ENCODE measurements at regions not wholly inside any gene's neighbourhood (a gene's known extent, or its start where the extent isn't known, plus 50 kb on each side); places are given as distances from the start of the nearest gene placed in this dataset.
"Not testable (repeated sequence)": the region's sequence is repeated elsewhere in the genome, so short reads cannot be mapped to it uniquely, and the experiment has no call there.

- no peak overlapping the region for H2AFZ ChIP-seq
- no peak for DNase-seq
- no peaks in the 10 kb centered on the region for H3K36me3 ChIP-seq (ENCODE audit: low read depth)
- no peaks in the 10 kb centered on the region for H3K9me3 ChIP-seq (ENCODE audit: insufficient read depth, low read depth)
- no peaks in the 10 kb centered on the region for H3F3A ChIP-seq (ENCODE audit: insufficient read depth, low read depth)
- no peak overlapping the region for H3K4me2 ChIP-seq
- no peak overlapping the region for H3K4me3 ChIP-seq
- no peaks in the 10 kb centered on the region for H3K4me1 ChIP-seq (replicated peaks; ENCODE audit: insufficient read depth)
- no peak for TF ChIP-seq CTCF (conservative IDR thresholded peaks at IDR 0.05)
- no peak for TF ChIP-seq EZH2 (IDR thresholded peaks at IDR 0.05; ENCODE audit: low read depth)
- ChIA-PET POLR2A (ENCODE audit: unreplicated experiment) (no interaction called here), CTCF (no interaction called here)
- intact Hi-C loops (cut with micrococcal nuclease; ENCODE audit: unreplicated experiment) = no loop called here
- no peak overlapping the region for H3K27ac ChIP-seq
- BruUV-seq (replicated peaks) = no TSS peak
- no peaks in the 10 kb centered on the region for H3K79me2 ChIP-seq (ENCODE audit: low read depth)
- no peaks in the 10 kb centered on the region for H3K9me2 ChIP-seq (ENCODE audit: insufficient read depth)
- no peaks in the 10 kb centered on the region for H3K27me3 ChIP-seq (ENCODE audit: insufficient read depth, low read depth)
- H4K20me1 ChIP-seq (ENCODE audit: insufficient read depth) = no peaks in the 10 kb centered on the region
Measured at GRCh38 chr9:74092491-74092834, 404.7 kb upstream of the RORB start.

GRCh38 chr9:74094037-74094436 is 403.1 kb upstream of the RORB start:
- H2AFZ ChIP-seq; H4K20me1 ChIP-seq (ENCODE audit: insufficient read depth); H3K9me3 ChIP-seq (ENCODE audit: insufficient read depth, low read depth); CTCF ChIA-PET; H3K27me3 ChIP-seq (ENCODE audit: insufficient read depth, low read depth); H3K4me2 ChIP-seq; H3F3A ChIP-seq (ENCODE audit: insufficient read depth, low read depth); H3K27ac ChIP-seq; intact Hi-C loops (cut with micrococcal nuclease; ENCODE audit: unreplicated experiment); H3K9me2 ChIP-seq (ENCODE audit: insufficient read depth); BruUV-seq (replicated peaks); DNase-seq; H3K4me1 ChIP-seq (replicated peaks; ENCODE audit: insufficient read depth); H3K4me3 ChIP-seq; H3K79me2 ChIP-seq (ENCODE audit: low read depth); H3K36me3 ChIP-seq (ENCODE audit: low read depth): not testable (repeated sequence)
- POLR2A ChIA-PET (ENCODE audit: unreplicated experiment) = interaction anchor here (0.7 kb wide), 1 partner anchor 1837 kb away, joined by 3 read pairs; no protein-coding TSS in a partner anchor

- DNase-seq = no peak
- intact Hi-C loops (cut with micrococcal nuclease; ENCODE audit: unreplicated experiment) = no loop called here
- Histone ChIP-seq H3K9me2 (ENCODE audit: insufficient read depth) (no peaks in the 10 kb centered on the region), H3K27me3 (ENCODE audit: insufficient read depth, low read depth) (no peaks in the 10 kb centered on the region), H3K27ac (no peak overlapping the region), H2AFZ (no peak overlapping the region), H3K4me3 (no peak overlapping the region), H3K36me3 (ENCODE audit: low read depth) (no peaks in the 10 kb centered on the region), H3K79me2 (ENCODE audit: low read depth) (no peaks in the 10 kb centered on the region), H3F3A (ENCODE audit: insufficient read depth, low read depth) (no peaks in the 10 kb centered on the region), H3K4me1 (replicated peaks; ENCODE audit: insufficient read depth) (no peaks in the 10 kb centered on the region), H4K20me1 (ENCODE audit: insufficient read depth) (no peaks in the 10 kb centered on the region), H3K9me3 (ENCODE audit: insufficient read depth, low read depth) (no peaks in the 10 kb centered on the region), H3K4me2 (no peak overlapping the region)
- TF ChIP-seq CTCF (conservative IDR thresholded peaks at IDR 0.05) = no peak
- no peak for TF ChIP-seq EZH2 (IDR thresholded peaks at IDR 0.05; ENCODE audit: low read depth)
- BruUV-seq (replicated peaks) = no TSS peak
- POLR2A ChIA-PET (ENCODE audit: unreplicated experiment) = no interaction called here
- CTCF ChIA-PET = no interaction called here
Measured at GRCh38 chr9:74094766-74095165, 402.4 kb upstream of the RORB start.

GRCh38 chr9:74095925-74096324 is 401.2 kb upstream of the RORB start:
- Histone ChIP-seq H3K27me3 (ENCODE audit: insufficient read depth, low read depth) (no peaks in the 10 kb centered on the region), H3K4me2 (no peak overlapping the region), H3K9me3 (ENCODE audit: insufficient read depth, low read depth) (no peaks in the 10 kb centered on the region), H3K27ac (no peak overlapping the region), H3K9me2 (ENCODE audit: insufficient read depth) (no peaks in the 10 kb centered on the region), H3K36me3 (ENCODE audit: low read depth) (no peaks in the 10 kb centered on the region), H3F3A (ENCODE audit: insufficient read depth, low read depth) (no peaks in the 10 kb centered on the region), H3K4me3 (no peak overlapping the region), H4K20me1 (ENCODE audit: insufficient read depth) (no peaks in the 10 kb centered on the region), H3K4me1 (replicated peaks; ENCODE audit: insufficient read depth) (no peaks in the 10 kb centered on the region), H2AFZ (no peak overlapping the region), H3K79me2 (ENCODE audit: low read depth) (no peaks in the 10 kb centered on the region)
- BruUV-seq (replicated peaks) = no TSS peak
- TF ChIP-seq EZH2 (IDR thresholded peaks at IDR 0.05; ENCODE audit: low read depth) (no peak), CTCF (conservative IDR thresholded peaks at IDR 0.05) (no peak)
- no peak for DNase-seq
- CTCF ChIA-PET = no interaction called here
- POLR2A ChIA-PET (ENCODE audit: unreplicated experiment) = no interaction called here
- intact Hi-C loops (cut with micrococcal nuclease; ENCODE audit: unreplicated experiment) = no loop called here

All from PC-9 (cell line).